ENCODE measurements at regions not wholly inside any gene's neighbourhood (a gene's known extent, or its start where the extent isn't known, plus 50 kb on each side); places are given as distances from the start of the nearest gene placed in this dataset.

DNA sequence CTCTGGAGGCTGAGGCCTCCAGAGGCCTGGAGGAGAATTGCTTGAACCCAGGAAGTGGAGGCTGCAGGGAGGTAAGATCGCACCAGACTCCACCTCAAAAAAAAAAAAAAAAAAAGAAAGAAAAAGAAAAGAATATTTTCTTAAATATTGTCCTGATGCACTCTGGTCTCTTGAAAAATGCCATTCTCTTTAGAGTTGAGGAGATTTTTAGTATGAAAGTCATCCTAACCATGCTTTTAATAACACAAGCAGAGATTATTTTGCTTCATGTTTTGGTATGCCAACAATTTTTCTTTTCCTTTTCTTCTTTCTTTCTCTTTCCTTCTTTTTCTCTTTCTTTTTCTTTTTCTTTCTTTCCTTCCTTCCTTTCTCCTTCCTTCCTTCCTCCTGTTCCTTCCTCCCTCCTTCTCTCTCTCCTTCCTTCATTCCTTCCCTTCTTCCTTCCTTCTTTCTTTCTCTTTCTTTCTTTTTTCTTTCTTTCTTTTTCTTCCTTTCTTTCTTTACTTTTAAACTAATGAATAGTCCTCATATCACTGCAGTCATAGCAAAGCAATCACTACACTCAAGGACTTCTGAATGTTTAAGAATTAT, 116.9 kb upstream of the CCNH start:
- Histone ChIP-seq H2AFZ (ENCODE audit: low read depth) (no peak overlapping the region), H3K9me2 (no peaks in the 10 kb centered on the region), H3K27ac (ENCODE audit: low read depth in 2 of 2, low read length in 1 of 2) (no peak overlapping the region), H3K36me3 (replicated peaks in 1 of 2; ENCODE audit: control insufficient read depth in 1 of 2, insufficient read depth in 2 of 2, low read length in 1 of 2) (no peaks in the 10 kb centered on the region), H3K4me3 (ENCODE audit: low read depth in 2 of 2, low read length in 1 of 2) (no peak overlapping the region), H3K27me3 (ENCODE audit: insufficient read depth) (no peaks in the 10 kb centered on the region), H3K4me1 (ENCODE audit: control insufficient read depth in 1 of 2, insufficient read depth in 2 of 2, low read depth in 1 of 2, low read length in 1 of 2) (no peaks in the 10 kb centered on the region; a peak in 1 of 4 replicates), H4K20me1 (ENCODE audit: insufficient read depth) (no peaks in the 10 kb centered on the region), H3K9ac (no peak overlapping the region), H3K9me3 (no peaks in the 10 kb centered on the region), H3F3A (replicated peaks; ENCODE audit: insufficient read depth) (no peaks in the 10 kb centered on the region), H3K4me2 (no peak overlapping the region), H3K79me2 (ENCODE audit: insufficient read depth) (no peaks in the 10 kb centered on the region)
- WGBS (ENCODE audit: low lambda C conversion rate) = 79% methylated on average over 1 of the region's 1 CpG
- DNase-seq = no peak
- CTCF ChIA-PET = interaction anchor here (1.3 kb wide), 1 partner anchor 15 kb away, joined by 3 read pairs; no protein-coding TSS in a partner anchor
- POLR2A ChIA-PET = no interaction called here
- TF ChIP-seq, protein P1, sequence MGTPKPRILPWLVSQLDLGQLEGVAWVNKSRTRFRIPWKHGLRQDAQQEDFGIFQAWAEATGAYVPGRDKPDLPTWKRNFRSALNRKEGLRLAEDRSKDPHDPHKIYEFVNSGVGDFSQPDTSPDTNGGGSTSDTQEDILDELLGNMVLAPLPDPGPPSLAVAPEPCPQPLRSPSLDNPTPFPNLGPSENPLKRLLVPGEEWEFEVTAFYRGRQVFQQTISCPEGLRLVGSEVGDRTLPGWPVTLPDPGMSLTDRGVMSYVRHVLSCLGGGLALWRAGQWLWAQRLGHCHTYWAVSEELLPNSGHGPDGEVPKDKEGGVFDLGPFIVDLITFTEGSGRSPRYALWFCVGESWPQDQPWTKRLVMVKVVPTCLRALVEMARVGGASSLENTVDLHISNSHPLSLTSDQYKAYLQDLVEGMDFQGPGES (IDR thresholded peaks at IDR 0.05; ENCODE audit: low read depth, low read length) = no peak
- no peak for TF ChIP-seq NFIC (IDR thresholded peaks at IDR 0.05; ENCODE audit: borderline replicate concordance)
- TF ChIP-seq, protein P2, sequence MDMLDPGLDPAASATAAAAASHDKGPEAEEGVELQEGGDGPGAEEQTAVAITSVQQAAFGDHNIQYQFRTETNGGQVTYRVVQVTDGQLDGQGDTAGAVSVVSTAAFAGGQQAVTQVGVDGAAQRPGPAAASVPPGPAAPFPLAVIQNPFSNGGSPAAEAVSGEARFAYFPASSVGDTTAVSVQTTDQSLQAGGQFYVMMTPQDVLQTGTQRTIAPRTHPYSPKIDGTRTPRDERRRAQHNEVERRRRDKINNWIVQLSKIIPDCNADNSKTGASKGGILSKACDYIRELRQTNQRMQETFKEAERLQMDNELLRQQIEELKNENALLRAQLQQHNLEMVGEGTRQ (IDR thresholded peaks at IDR 0.05; ENCODE audit: borderline replicate concordance, low read depth, low read length) = no peak

DNA sequence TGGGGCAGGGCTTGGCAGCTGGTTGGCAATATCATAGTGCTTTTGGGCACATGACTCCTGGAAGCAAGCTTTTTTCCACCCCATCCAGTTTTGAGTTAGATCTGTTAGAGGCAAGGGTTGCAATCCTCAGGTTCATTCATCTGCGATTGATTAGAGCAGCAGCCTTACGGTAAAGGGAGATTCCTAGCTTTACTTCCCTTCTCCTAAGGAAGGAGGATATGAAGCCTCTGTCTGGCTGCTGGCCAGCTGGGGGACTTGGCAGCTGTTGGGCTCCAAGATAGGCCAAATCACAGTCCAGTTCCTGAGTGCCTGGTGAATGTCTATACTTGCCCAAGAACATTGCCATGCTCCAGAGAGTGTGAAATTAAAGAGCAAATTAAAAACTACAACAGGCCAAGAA, 113.4 kb upstream of the CCNH start:
- 88% methylated on average over 2 of the region's 2 CpGs for WGBS (ENCODE audit: low lambda C conversion rate)

More for the DNA sequence above, 113.4 kb upstream of the CCNH start:
- no peak overlapping the region for H2AFZ ChIP-seq (ENCODE audit: low read depth)
- no peaks in the 10 kb centered on the region for H3K27me3 ChIP-seq (ENCODE audit: insufficient read depth)
- H3K9ac ChIP-seq = no peak overlapping the region
- ChIA-PET CTCF (no interaction called here), POLR2A (no interaction called here)
- no peak overlapping the region for H3K4me2 ChIP-seq
- H3K9me3 ChIP-seq = no peaks in the 10 kb centered on the region
- no peak overlapping the region for H3K4me3 ChIP-seq (ENCODE audit: low read depth in 2 of 2, low read length in 1 of 2)
- no peak for DNase-seq
- H3K4me1 ChIP-seq (ENCODE audit: control insufficient read depth in 1 of 2, insufficient read depth in 2 of 2, low read depth in 1 of 2, low read length in 1 of 2) = peaks cover 0 to 5% of the 10 kb centered on the region in 2 experiments; a peak in 1 of 4 replicates
- no peaks in the 10 kb centered on the region for H3F3A ChIP-seq (replicated peaks; ENCODE audit: insufficient read depth)
- TF ChIP-seq, protein P3, sequence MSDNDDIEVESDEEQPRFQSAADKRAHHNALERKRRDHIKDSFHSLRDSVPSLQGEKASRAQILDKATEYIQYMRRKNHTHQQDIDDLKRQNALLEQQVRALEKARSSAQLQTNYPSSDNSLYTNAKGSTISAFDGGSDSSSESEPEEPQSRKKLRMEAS (IDR thresholded peaks at IDR 0.05; ENCODE audit: low read depth) = no peak
- TF ChIP-seq JUND (IDR thresholded peaks at IDR 0.05) (no peak), NFIC (IDR thresholded peaks at IDR 0.05; ENCODE audit: borderline replicate concordance) (no peak), GATA2 (CRISPR knock-in tag; IDR thresholded peaks at IDR 0.05) (no peak), TCF12 (IDR thresholded peaks at IDR 0.05) (no peak), MXI1 (IDR thresholded peaks at IDR 0.05; ENCODE audit: low read depth, low read length) (no peak), GABPA (IDR thresholded peaks at IDR 0.05; ENCODE audit: low read depth) (no peak)
- TF ChIP-seq, protein P4, sequence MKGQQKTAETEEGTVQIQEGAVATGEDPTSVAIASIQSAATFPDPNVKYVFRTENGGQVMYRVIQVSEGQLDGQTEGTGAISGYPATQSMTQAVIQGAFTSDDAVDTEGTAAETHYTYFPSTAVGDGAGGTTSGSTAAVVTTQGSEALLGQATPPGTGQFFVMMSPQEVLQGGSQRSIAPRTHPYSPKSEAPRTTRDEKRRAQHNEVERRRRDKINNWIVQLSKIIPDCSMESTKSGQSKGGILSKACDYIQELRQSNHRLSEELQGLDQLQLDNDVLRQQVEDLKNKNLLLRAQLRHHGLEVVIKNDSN (IDR thresholded peaks at IDR 0.05; ENCODE audit: borderline replicate concordance, low read depth) = no peak
- TF ChIP-seq, protein P1 (IDR thresholded peaks at IDR 0.05; ENCODE audit: low read depth, low read length) = no peak
- TF ChIP-seq, protein P5, sequence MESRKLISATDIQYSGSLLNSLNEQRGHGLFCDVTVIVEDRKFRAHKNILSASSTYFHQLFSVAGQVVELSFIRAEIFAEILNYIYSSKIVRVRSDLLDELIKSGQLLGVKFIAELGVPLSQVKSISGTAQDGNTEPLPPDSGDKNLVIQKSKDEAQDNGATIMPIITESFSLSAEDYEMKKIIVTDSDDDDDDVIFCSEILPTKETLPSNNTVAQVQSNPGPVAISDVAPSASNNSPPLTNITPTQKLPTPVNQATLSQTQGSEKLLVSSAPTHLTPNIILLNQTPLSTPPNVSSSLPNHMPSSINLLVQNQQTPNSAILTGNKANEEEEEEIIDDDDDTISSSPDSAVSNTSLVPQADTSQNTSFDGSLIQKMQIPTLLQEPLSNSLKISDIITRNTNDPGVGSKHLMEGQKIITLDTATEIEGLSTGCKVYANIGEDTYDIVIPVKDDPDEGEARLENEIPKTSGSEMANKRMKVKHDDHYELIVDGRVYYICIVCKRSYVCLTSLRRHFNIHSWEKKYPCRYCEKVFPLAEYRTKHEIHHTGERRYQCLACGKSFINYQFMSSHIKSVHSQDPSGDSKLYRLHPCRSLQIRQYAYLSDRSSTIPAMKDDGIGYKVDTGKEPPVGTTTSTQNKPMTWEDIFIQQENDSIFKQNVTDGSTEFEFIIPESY (IDR thresholded peaks at IDR 0.05; ENCODE audit: borderline replicate concordance, low read depth) = no peak
- H3K9me2 ChIP-seq = no peaks in the 10 kb centered on the region
- no peak overlapping the region for H3K27ac ChIP-seq (ENCODE audit: low read depth in 2 of 2, low read length in 1 of 2)
- H4K20me1 ChIP-seq (ENCODE audit: insufficient read depth) = no peaks in the 10 kb centered on the region
- H3K79me2 ChIP-seq (ENCODE audit: insufficient read depth) = no peaks in the 10 kb centered on the region
- H3K36me3 ChIP-seq (replicated peaks in 1 of 2; ENCODE audit: control insufficient read depth in 1 of 2, insufficient read depth in 2 of 2, low read length in 1 of 2) = no peaks in the 10 kb centered on the region

Data from SK-N-SH (cell line).